Loucy (cell line): ENCODE measurements at regions not wholly inside any gene's neighbourhood (a gene's known extent, or its start where the extent isn't known, plus 50 kb on each side); places are given as distances from the start of the nearest gene placed in this dataset.

ENCODE experiments used
- H2AFZ ChIP-seq: fragments of 200-600 bp; sonication (generic); 2 replicates; pipeline ENCODE4 v1.6.0; 2016; ENCODE audit warnings: antibody characterized with exemption, mild to moderate bottlenecking, low read length, moderate library complexity
- H3F3A ChIP-seq: fragments of 200-600 bp; 2 replicates; pipeline ENCODE4 v1.6.0; 2016; ENCODE audit warnings: antibody characterized with exemption, low read depth, mild to moderate bottlenecking
- H3K27me3 ChIP-seq: fragments of 200-600 bp; sonication (generic); 2 replicates; pipeline ENCODE4 v1.6.1; 2014; ENCODE audit warnings: low read length, mild to moderate bottlenecking; ENCODE audit not compliant: insufficient read depth, poor library complexity, severe bottlenecking
- H3K36me3 ChIP-seq: fragments of 200-600 bp; sonication (generic); 2 replicates; pipeline ENCODE4 v1.6.1; 2016; ENCODE audit warnings: low read length; ENCODE audit not compliant: insufficient read depth
- H3K4me1 ChIP-seq: fragments of 200-600 bp; sonication (generic); 2 replicates; pipeline ENCODE4 v1.5.1; 2014; ENCODE audit warnings: low read length, mild to moderate bottlenecking; ENCODE audit not compliant: insufficient read depth, poor library complexity, severe bottlenecking
- H3K4me2 ChIP-seq: fragments of 200-600 bp; sonication (generic); 2 replicates; pipeline ENCODE4 v1.6.0; 2014; ENCODE audit warnings: antibody characterized with exemption, low read length, low read depth, mild to moderate bottlenecking; ENCODE audit not compliant: poor library complexity, severe bottlenecking
- H3K4me3 ChIP-seq: fragments of 200-600 bp; sonication (generic); 2 replicates; pipeline ENCODE4 v1.5.1; 2014; ENCODE audit warnings: low read length, mild to moderate bottlenecking, mixed read lengths; ENCODE audit not compliant: poor library complexity, severe bottlenecking
- H3K79me2 ChIP-seq: fragments of 200-600 bp; sonication (generic); 2 replicates; pipeline ENCODE4 v1.6.1; 2014; ENCODE audit warnings: low read length; ENCODE audit not compliant: insufficient read depth
- H3K9ac ChIP-seq: fragments of 200-600 bp; sonication (generic); 2 replicates; pipeline ENCODE4 v1.6.0; 2014; ENCODE audit warnings: mild to moderate bottlenecking, low read depth, low read length, moderate library complexity; ENCODE audit not compliant: poor library complexity, severe bottlenecking
- H3K9me2 ChIP-seq: fragments of 200-600 bp; sonication (generic); replicated peaks from 2 replicates; pipeline ENCODE4 v1.6.1; 2016; ENCODE audit warnings: low read depth, low read length, mixed read lengths
- H3K9me3 ChIP-seq: fragments of 200-600 bp; sonication (generic); 2 replicates; pipeline ENCODE4 v1.6.1; 2014; ENCODE audit warnings: mild to moderate bottlenecking, antibody characterized with exemption, low read length, low read depth; ENCODE audit not compliant: insufficient read depth
- H4K20me1 ChIP-seq: fragments of 200-600 bp; sonication (generic); 2 replicates; pipeline ENCODE4 v1.6.0; 2014; ENCODE audit warnings: antibody characterized with exemption, low read length, mild to moderate bottlenecking; ENCODE audit not compliant: insufficient read depth, poor library complexity, severe bottlenecking
- CTCF ChIP-seq: fragments of 200-600 bp; sonication (generic); conservative IDR thresholded peaks from 2 replicates; pipeline ENCODE4 v1.5.1; 2014; ENCODE audit warnings: mild to moderate bottlenecking, antibody characterized with exemption, low read length
- EZH2phosphoT487 ChIP-seq: fragments of 200-600 bp; IDR thresholded peaks from 2 replicates; pipeline ENCODE4 v1.6.1; 2018; ENCODE audit warnings: antibody characterized with exemption, mild to moderate bottlenecking, moderate library complexity, borderline replicate concordance

GRCh38 chr13:86135856-86136255 lies 336.6 kb upstream of the SLITRK6 start:
- H3K4me1 ChIP-seq = no peaks in the 10 kb centered on the region
- no peak for TF ChIP-seq EZH2phosphoT487
- no peaks in the 10 kb centered on the region for H3K9me2 ChIP-seq
- H3K27me3 ChIP-seq = no peaks in the 10 kb centered on the region
- H3K36me3 ChIP-seq = no peaks in the 10 kb centered on the region
- H3K79me2 ChIP-seq = no peaks in the 10 kb centered on the region
- no peaks in the 10 kb centered on the region for H3F3A ChIP-seq
- H4K20me1 ChIP-seq = no peaks in the 10 kb centered on the region
- H2AFZ ChIP-seq = no peak overlapping the region
- no peak overlapping the region for H3K4me2 ChIP-seq
- H3K9me3 ChIP-seq = no peaks in the 10 kb centered on the region
- no peak overlapping the region for H3K9ac ChIP-seq
- H3K4me3 ChIP-seq = no peak overlapping the region

- H2AFZ ChIP-seq = no peak overlapping the region
- no peaks in the 10 kb centered on the region for H3K36me3 ChIP-seq
- H3K4me1 ChIP-seq = no peaks in the 10 kb centered on the region
- 0 out of 2 replicates have a peak, but pooled peaks cover 3% of the 10 kb centered on the region for H3K9me2 ChIP-seq
- H3F3A ChIP-seq = no peaks in the 10 kb centered on the region
- H4K20me1 ChIP-seq = no peaks in the 10 kb centered on the region
- no peaks in the 10 kb centered on the region for H3K79me2 ChIP-seq
- no peak overlapping the region for H3K4me2 ChIP-seq
- H3K9ac ChIP-seq = no peak overlapping the region
- H3K4me3 ChIP-seq = no peak overlapping the region
- TF ChIP-seq CTCF (no peak), EZH2phosphoT487 (no peak)
- H3K27me3 ChIP-seq = no peaks in the 10 kb centered on the region
- H3K9me3 ChIP-seq = no peaks in the 10 kb centered on the region
These were observed 322.7 kb upstream of the SLITRK6 start for GRCh38 chr13:86121881-86122280.

DNA sequence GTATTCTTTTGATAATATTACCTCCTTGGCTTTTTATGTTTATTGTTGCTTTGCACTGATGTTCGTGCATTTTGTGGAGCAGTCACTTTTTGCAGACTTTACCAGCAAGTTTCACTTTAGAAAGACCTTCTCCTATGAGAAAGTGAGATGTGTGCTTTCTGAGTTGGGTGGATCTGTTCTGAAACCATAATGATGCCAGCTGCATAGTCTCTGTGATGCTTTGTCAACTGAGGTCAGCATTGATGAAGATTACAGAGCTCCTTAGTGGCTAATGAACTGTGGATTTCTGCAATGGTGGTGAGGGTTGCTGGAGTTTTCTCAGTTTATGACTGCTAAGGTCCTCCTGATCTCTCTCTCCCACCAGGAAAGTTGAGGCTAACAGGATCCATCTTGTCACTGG lies 309.9 kb upstream of the SLITRK6 start:
- no peaks in the 10 kb centered on the region for H3F3A ChIP-seq
- no peaks in the 10 kb centered on the region for H3K4me1 ChIP-seq
- no peaks in the 10 kb centered on the region for H3K9me2 ChIP-seq
- TF ChIP-seq CTCF (no peak), EZH2phosphoT487 (no peak)
- H3K4me3 ChIP-seq = no peak overlapping the region
- H3K27me3 ChIP-seq = no peaks in the 10 kb centered on the region
- H3K4me2 ChIP-seq = no peak overlapping the region
- H4K20me1 ChIP-seq = no peaks in the 10 kb centered on the region
- H3K9me3 ChIP-seq = no peaks in the 10 kb centered on the region
- H3K79me2 ChIP-seq = no peaks in the 10 kb centered on the region
- no peaks in the 10 kb centered on the region for H3K36me3 ChIP-seq
- H3K9ac ChIP-seq = no peak overlapping the region
- no peak overlapping the region for H2AFZ ChIP-seq

DNA sequence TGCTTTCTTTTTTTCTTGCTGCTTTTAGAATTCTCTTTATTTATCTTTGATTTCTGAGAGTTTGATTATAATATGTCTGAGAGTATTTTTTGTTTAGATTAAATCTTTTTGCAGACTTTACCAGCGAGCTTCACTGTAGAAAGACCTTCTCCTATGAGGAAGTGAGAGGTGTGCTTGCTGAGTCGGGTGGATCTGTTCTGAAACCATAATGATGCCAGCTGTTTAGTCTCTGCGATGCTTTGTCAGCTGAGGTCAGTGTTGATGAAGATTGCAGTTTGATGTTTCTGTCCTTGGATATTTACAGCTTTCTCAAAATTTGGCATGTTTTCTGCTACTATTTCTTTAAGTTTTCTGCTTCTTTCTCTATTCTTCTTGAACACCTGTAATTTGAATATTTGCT lies 309.1 kb upstream of the SLITRK6 start:
- Histone ChIP-seq H3K9ac (no peak overlapping the region), H3K36me3 (no peaks in the 10 kb centered on the region), H4K20me1 (no peaks in the 10 kb centered on the region), H3K9me3 (no peaks in the 10 kb centered on the region), H3K4me2 (no peak overlapping the region), H3K9me2 (no peaks in the 10 kb centered on the region), H2AFZ (no peak overlapping the region), H3K4me3 (no peak overlapping the region), H3K4me1 (no peaks in the 10 kb centered on the region), H3K79me2 (no peaks in the 10 kb centered on the region), H3F3A (no peaks in the 10 kb centered on the region), H3K27me3 (no peaks in the 10 kb centered on the region)
- TF ChIP-seq CTCF (no peak), EZH2phosphoT487 (no peak)
